Thymus (tissue), 11 donors: ENCODE measurements at regions not wholly inside any gene's neighbourhood (a gene's known extent, or its start where the extent isn't known, plus 50 kb on each side); places are given as distances from the start of the nearest gene placed in this dataset.
"Not testable (repeated sequence)": the region's sequence is repeated elsewhere in the genome, so short reads cannot be mapped to it uniquely, and the experiment has no call there.

ENCODE experiments used
- DNase-seq, 9 donors: peaks; one replicate each; pipeline ENCODE4 v3.0.0-alpha.2; 2013; ENCODE audit warnings: low spot score in 9 of 9, low read depth in 6 of 9, missing footprints in 1 of 9
- H3K27ac ChIP-seq, 2 donors: one replicate each; pipeline ENCODE4 v1.5.1; 2013; ENCODE audit warnings: control low read depth in 1 of 2, low read depth in 1 of 2, low read length in 1 of 2, mild to moderate bottlenecking in 1 of 2, moderate library complexity in 1 of 2
- H3K27me3 ChIP-seq, 2 donors: one replicate each; pipeline ENCODE4 v1.5.1; 2013; ENCODE audit warnings: low read length in 1 of 2; ENCODE audit not compliant: control insufficient read depth in 2 of 2, insufficient read depth in 1 of 2
- H3K36me3 ChIP-seq, 2 donors: one replicate each; pipeline ENCODE4 v1.5.1; 2013; ENCODE audit warnings: low read length in 1 of 2, mild to moderate bottlenecking in 1 of 2, moderate library complexity in 1 of 2; ENCODE audit not compliant: control insufficient read depth in 2 of 2, insufficient read depth in 2 of 2
- H3K4me1 ChIP-seq, 2 donors: one replicate each; pipeline ENCODE4 v1.5.1; 2013; ENCODE audit warnings: low read length in 2 of 2; ENCODE audit not compliant: control insufficient read depth in 2 of 2, insufficient read depth in 2 of 2
- H3K4me3 ChIP-seq, 2 donors: one replicate each; pipeline ENCODE4 v1.5.1; 2013; ENCODE audit warnings: low read length in 2 of 2, control low read depth in 1 of 2, mild to moderate bottlenecking in 1 of 2
- H3K9me3 ChIP-seq, 2 donors: one replicate each; pipeline ENCODE4 v1.5.1; 2013; ENCODE audit warnings: low read length in 1 of 2, mild to moderate bottlenecking in 1 of 2; ENCODE audit not compliant: control insufficient read depth in 2 of 2, insufficient read depth in 1 of 2
- WGBS: extraction: QIAGEN DNeasy Blood & Tissue Kit; methylation state at CpG from one replicate; pipeline ENCODE4 v1.1.7; 2013; 5-methylcytosine and 5-hydroxymethylcytosine counted together
- donor health status: healthy.

- Histone ChIP-seq H3K27ac (no peak overlapping the region), H3K27me3 (no peaks in the 10 kb centered on the region), H3K4me1 (no peaks in the 10 kb centered on the region), H3K9me3 (no peaks in the 10 kb centered on the region), H3K36me3 (no peaks in the 10 kb centered on the region), H3K4me3 (no peak overlapping the region)
- DNase-seq, result no peak
- WGBS, result 89% methylated on average over 10 of the region's 10 CpGs
Observed at GRCh38 chr5:18395126-18396110, 761.2 kb downstream of the TAF11L14 start.

- DNase-seq, result no peak
- Histone ChIP-seq H3K27ac (no peak overlapping the region), H3K9me3 (no peaks in the 10 kb centered on the region), H3K4me3 (no peak overlapping the region), H3K36me3 (no peaks in the 10 kb centered on the region), H3K27me3 (no peaks in the 10 kb centered on the region), H3K4me1 (no peaks in the 10 kb centered on the region)
- 24% methylated on average over 4 of the region's 4 CpGs for WGBS
Observed at GRCh38 chr5:18397371-18397770, 763.1 kb downstream of the TAF11L14 start.

GRCh38 chr5:18397891-18398290, 763.6 kb downstream of the TAF11L14 start:
- Histone ChIP-seq H3K4me1 (no peaks in the 10 kb centered on the region), H3K9me3 (no peaks in the 10 kb centered on the region), H3K27ac (no peak overlapping the region), H3K36me3 (no peaks in the 10 kb centered on the region), H3K27me3 (no peaks in the 10 kb centered on the region), H3K4me3 (no peak overlapping the region)
- DNase-seq, result no peak
- 88% methylated on average over 2 of the region's 2 CpGs for WGBS

- WGBS, result 91% methylated on average over 50 of the region's 50 CpGs
- H3K9me3 ChIP-seq, H3K4me1 ChIP-seq, H3K27ac ChIP-seq, H3K27me3 ChIP-seq, DNase-seq, H3K4me3 ChIP-seq, H3K36me3 ChIP-seq: not testable (repeated sequence)
Observed at GRCh38 chr5:18399461-18400327, 765.4 kb downstream of the TAF11L14 start.

- Histone ChIP-seq H3K4me3 (no peak overlapping the region), H3K27me3 (no peaks in the 10 kb centered on the region), H3K9me3 (no peaks in the 10 kb centered on the region), H3K4me1 (no peaks in the 10 kb centered on the region), H3K36me3 (no peaks in the 10 kb centered on the region), H3K27ac (no peak overlapping the region)
- DNase-seq, result no peak
- 92% methylated on average over 1 of the region's 1 CpG for WGBS
Observed at GRCh38 chr5:18403141-18403540, 768.9 kb downstream of the TAF11L14 start.

GRCh38 chr5:18403941-18404438, 769.7 kb downstream of the TAF11L14 start:
- 93% methylated on average over 3 of the region's 3 CpGs for WGBS
- Histone ChIP-seq H3K4me3 (no peak overlapping the region), H3K36me3 (no peaks in the 10 kb centered on the region), H3K27ac (no peak overlapping the region), H3K9me3 (no peaks in the 10 kb centered on the region), H3K4me1 (no peaks in the 10 kb centered on the region), H3K27me3 (no peaks in the 10 kb centered on the region)
- DNase-seq, result no peak

- H3K4me1 ChIP-seq, result no peaks in the 10 kb centered on the region
- no peak overlapping the region for H3K27ac ChIP-seq
- DNase-seq, result no peak
- H3K27me3 ChIP-seq, result no peaks in the 10 kb centered on the region
- H3K36me3 ChIP-seq, result no peaks in the 10 kb centered on the region
- no peak overlapping the region for H3K4me3 ChIP-seq
- H3K9me3 ChIP-seq, result no peaks in the 10 kb centered on the region
- 91% methylated on average over 1 of the region's 1 CpG for WGBS
Observed at GRCh38 chr5:18420711-18421110, 786.5 kb downstream of the TAF11L14 start.

- Histone ChIP-seq H3K36me3 (no peaks in the 10 kb centered on the region), H3K9me3 (no peaks in the 10 kb centered on the region), H3K4me1 (no peaks in the 10 kb centered on the region), H3K4me3 (no peak overlapping the region), H3K27me3 (no peaks in the 10 kb centered on the region), H3K27ac (no peak overlapping the region)
- no peak for DNase-seq
Observed at GRCh38 chr5:18433336-18433735, 799.1 kb downstream of the TAF11L14 start.

GRCh38 chr5:18438126-18438525, 803.9 kb downstream of the TAF11L14 start:
- no peak for DNase-seq
- Histone ChIP-seq H3K9me3 (no peaks in the 10 kb centered on the region), H3K4me3 (no peak overlapping the region), H3K4me1 (no peaks in the 10 kb centered on the region), H3K27ac (no peak overlapping the region), H3K36me3 (no peaks in the 10 kb centered on the region), H3K27me3 (no peaks in the 10 kb centered on the region)
- 80% methylated on average over 1 of the region's 1 CpG for WGBS
